Panc1 (cell line): ENCODE measurements at regions not wholly inside any gene's neighbourhood (a gene's known extent, or its start where the extent isn't known, plus 50 kb on each side); places are given as distances from the start of the nearest gene placed in this dataset.

Source experiments
- ATAC-seq: fragments of 200-7000 bp; cut with Tn5 transposase; 2 replicates; pipeline ENCODE4 v1.9.1; 2020; ENCODE audit warnings: mild to moderate bottlenecking, moderate library complexity
- BruUV-seq: library from RNA; stranded (reverse); fragments of 400-500 nt; replicated peaks from 2 replicates; lab custom pipeline; 2021; lab: Mats Ljungman, UMichigan
- CTCF ChIA-PET: fragments of 300-600 bp; sonication (Branson Sonifier 250); formaldehyde crosslinking; loops from one replicate; lab custom pipeline; 2022; ENCODE audit warnings: antibody characterized with exemption; lab: Charles Lee
- POLR2A ChIA-PET: fragments of 300-600 bp; sonication (Branson Sonifier 250); formaldehyde crosslinking; loops from one replicate; lab custom pipeline; 2022; ENCODE audit warnings: antibody characterized with exemption; lab: Charles Lee
- DNase-seq: peaks from one replicate; pipeline ENCODE4 v3.0.0-alpha.2; 2010; ENCODE audit warnings: low read depth, low spot score
- H3K27ac ChIP-seq: 2 replicates; pipeline ENCODE4 v1.5.1; 2011; ENCODE audit warnings: mild to moderate bottlenecking, low read length, inconsistent platforms
- H3K27me3 ChIP-seq: fragments of 200-500 bp; sonication (Bioruptor generic); 2 replicates; pipeline ENCODE4 v1.6.0; 2014; ENCODE audit warnings: low read length, inconsistent platforms; ENCODE audit not compliant: control insufficient read depth, insufficient read depth
- H3K36me3 ChIP-seq: fragments of 200-500 bp; sonication (Bioruptor generic); 2 replicates; pipeline ENCODE4 v1.5.1; 2014; ENCODE audit warnings: inconsistent platforms, mild to moderate bottlenecking, low read length, moderate library complexity; ENCODE audit not compliant: control insufficient read depth, insufficient read depth
- H3K4me1 ChIP-seq: 2 replicates; pipeline ENCODE4 v1.5.1; 2011; ENCODE audit warnings: inconsistent platforms, mild to moderate bottlenecking, low read length, moderate library complexity; ENCODE audit not compliant: control insufficient read depth, insufficient read depth
- H3K4me3 ChIP-seq, 2 experiments: 2 replicates each; pipeline ENCODE4 v1.5.1; 2011 to 2012; ENCODE audit warnings: low read depth in 2 of 2, low read length in 2 of 2, mild to moderate bottlenecking in 2 of 2, inconsistent platforms in 1 of 2, moderate library complexity in 1 of 2
- H3K9me3 ChIP-seq: fragments of 200-500 bp; sonication (Bioruptor generic); 2 replicates; pipeline ENCODE4 v1.5.1; 2014; ENCODE audit warnings: low read depth, mild to moderate bottlenecking, inconsistent platforms, low read length, moderate library complexity; ENCODE audit not compliant: control insufficient read depth, insufficient read depth
- CTCF ChIP-seq: fragments of 450-650 bp; IDR thresholded peaks from 2 replicates; pipeline ENCODE4 v1.5.1; 2017; ENCODE audit warnings: mild to moderate bottlenecking
- POLR2AphosphoS5 ChIP-seq: IDR thresholded peaks from 2 replicates; pipeline ENCODE4 v1.6.1; 2012; ENCODE audit warnings: mild to moderate bottlenecking, low read depth, low read length, moderate library complexity
- REST ChIP-seq, 2 experiments: IDR thresholded peaks; 2 replicates each; pipeline ENCODE4 v1.6.1; 2011 to 2012; ENCODE audit warnings: low read depth in 2 of 2, control low read depth in 1 of 2, low read length in 1 of 2, mild to moderate bottlenecking in 1 of 2, moderate library complexity in 1 of 2; ENCODE audit not compliant: insufficient read depth in 1 of 2
- SIN3A ChIP-seq: IDR thresholded peaks from 2 replicates; pipeline ENCODE4 v1.6.1; 2012; ENCODE audit warnings: low read depth, mild to moderate bottlenecking, low read length, moderate library complexity, borderline replicate concordance; ENCODE audit not compliant: insufficient read depth
- TCF7L2 ChIP-seq: IDR thresholded peaks from 2 replicates; pipeline ENCODE4 v1.6.1; 2011; ENCODE audit warnings: mild to moderate bottlenecking, low read depth, low read length, inconsistent platforms
- in situ Hi-C: cut with HindIII; loops from 2 replicates; pipeline ENCODE4 v1.10.0; 2016; ENCODE audit warnings: low sequenced_read_pairs, low pct_unique_long_range_greater_than_20kb
- intact Hi-C: fragments of 100-400 bp; cut with micrococcal nuclease; formaldehyde crosslinking; loops from one replicate; pipeline ENCODE4 v1.10.0; 2022; ENCODE audit not compliant: unreplicated experiment

DNA sequence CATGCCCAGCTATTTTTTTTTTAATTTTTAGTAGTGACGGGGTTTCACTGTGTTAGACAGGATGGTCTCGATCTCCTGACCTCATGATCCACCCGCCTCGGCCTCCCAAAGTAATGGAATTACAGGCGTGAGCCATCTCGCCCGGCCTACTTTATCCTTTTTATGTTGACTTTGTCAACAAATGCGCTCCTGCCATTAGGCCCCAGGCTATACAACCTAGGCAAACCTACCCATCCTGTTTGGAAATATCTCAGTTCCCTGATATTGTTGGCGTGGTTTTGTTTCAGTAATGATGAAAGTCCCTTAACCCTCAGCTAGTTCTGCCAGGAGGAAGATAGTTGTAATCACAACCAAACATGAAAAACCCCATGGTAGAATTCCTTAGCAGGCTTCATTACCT lies 249.4 kb upstream of the SOX11 start:
- TF ChIP-seq POLR2AphosphoS5 = no peak
- TF ChIP-seq TCF7L2 = no peak
- no peak for TF ChIP-seq REST (IDR thresholded peaks at IDR 0.05; ENCODE audit: insufficient read depth in 1 of 2, low read depth in 2 of 2, low read length in 1 of 2)
- no peak for TF ChIP-seq SIN3A
- TF ChIP-seq CTCF = no peak
- DNase-seq = no peak
- ChIA-PET CTCF (no interaction called here), POLR2A (no interaction called here)
- no peak for ATAC-seq
- in situ Hi-C loops (no loop called here), intact Hi-C loops (no loop called here)
- Histone ChIP-seq H3K36me3 (no peaks in the 10 kb centered on the region), H3K9me3 (no peaks in the 10 kb centered on the region), H3K27ac (no peak overlapping the region), H3K27me3 (no peaks in the 10 kb centered on the region), H3K4me1 (no peaks in the 10 kb centered on the region), H3K4me3 (no peak overlapping the region)
- no TSS peak for BruUV-seq

DNA sequence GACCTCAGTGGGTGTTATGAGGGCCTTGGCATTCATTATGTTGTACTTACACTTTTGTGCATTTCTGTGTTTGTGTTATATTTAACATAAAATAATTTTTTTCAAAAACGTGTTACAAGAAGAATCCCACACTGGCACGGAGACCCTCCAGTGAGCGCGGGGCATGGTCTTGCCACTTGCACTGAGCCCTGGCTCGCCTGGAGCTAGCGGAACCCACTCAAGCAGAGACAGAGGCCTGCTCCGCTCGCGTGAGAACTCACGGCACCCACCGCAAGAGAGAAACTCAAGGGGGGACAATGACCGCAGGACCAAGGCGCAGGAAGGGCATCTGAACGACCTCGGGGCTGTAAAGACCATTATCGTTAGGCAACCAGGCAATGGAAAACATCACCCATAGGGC lies 248.0 kb upstream of the SOX11 start:
- Histone ChIP-seq H3K4me1 (no peaks in the 10 kb centered on the region), H3K36me3 (no peaks in the 10 kb centered on the region), H3K4me3 (no peak overlapping the region), H3K27ac (no peak overlapping the region), H3K9me3 (no peaks in the 10 kb centered on the region), H3K27me3 (no peaks in the 10 kb centered on the region)
- DNase-seq (no peak), ATAC-seq (no peak)
- ChIA-PET POLR2A (no interaction called here), CTCF (no interaction called here)
- TF ChIP-seq REST (IDR thresholded peaks at IDR 0.05; ENCODE audit: insufficient read depth in 1 of 2, low read depth in 2 of 2, low read length in 1 of 2) = no peak
- TF ChIP-seq CTCF = no peak
- TF ChIP-seq POLR2AphosphoS5 = no peak
- TF ChIP-seq SIN3A = no peak
- TF ChIP-seq TCF7L2 = no peak
- BruUV-seq = no TSS peak
- in situ Hi-C loops = no loop called here
- intact Hi-C loops = no loop called here
